Calu3 (cell line): ENCODE measurements at regions not wholly inside any gene's neighbourhood (a gene's known extent, or its start where the extent isn't known, plus 50 kb on each side); places are given as distances from the start of the nearest gene placed in this dataset.

Experiments
- BruUV-seq: library from RNA; stranded (reverse); fragments of 400-500 nt; replicated peaks from 2 replicates; lab custom pipeline; 2021; lab: Mats Ljungman, UMichigan
- CTCF ChIA-PET: fragments of 300-600 bp; sonication (Branson Sonifier 250); formaldehyde crosslinking; loops from one replicate; lab custom pipeline; 2022; ENCODE audit warnings: antibody characterized with exemption; lab: Charles Lee
- DNase-seq: peaks from one replicate; pipeline ENCODE4 v3.0.0; 2022
- H3K27ac Mint-ChIP-seq: one replicate; pipeline ENCODE4 v1.8.0; 2022; ENCODE audit warnings: mixed read lengths; ENCODE audit not compliant: unreplicated experiment
- H3K27me3 Mint-ChIP-seq: one replicate; pipeline ENCODE4 v1.8.0; 2022; ENCODE audit warnings: mixed read lengths; ENCODE audit not compliant: unreplicated experiment
- H3K36me3 Mint-ChIP-seq: one replicate; pipeline ENCODE4 v1.8.0; 2022; ENCODE audit warnings: mild to moderate bottlenecking, moderate library complexity, mixed read lengths; ENCODE audit not compliant: insufficient read depth, unreplicated experiment
- H3K4me1 Mint-ChIP-seq: one replicate; pipeline ENCODE4 v1.8.0; 2022; ENCODE audit warnings: mild to moderate bottlenecking, low read depth, mixed read lengths; ENCODE audit not compliant: unreplicated experiment
- H3K4me3 Mint-ChIP-seq: one replicate; pipeline ENCODE4 v1.8.0; 2022; ENCODE audit warnings: mild to moderate bottlenecking, low read depth, moderate library complexity, mixed read lengths; ENCODE audit not compliant: unreplicated experiment
- H3K9me3 Mint-ChIP-seq: one replicate; pipeline ENCODE4 v1.8.0; 2022; ENCODE audit warnings: low read depth, mixed read lengths; ENCODE audit not compliant: unreplicated experiment
- intact Hi-C: fragments of 100-400 bp; cut with micrococcal nuclease; formaldehyde crosslinking; loops from one replicate; pipeline ENCODE4 v1.10.0; 2022; ENCODE audit not compliant: unreplicated experiment
- TF ChIP-seq, protein P1 (sequence below): fragments of 200-600 bp; IDR thresholded peaks from one replicate; pipeline ENCODE4 v1.8.0; 2022; ENCODE audit warnings: antibody characterized with exemption; ENCODE audit not compliant: unreplicated experiment

DNA sequence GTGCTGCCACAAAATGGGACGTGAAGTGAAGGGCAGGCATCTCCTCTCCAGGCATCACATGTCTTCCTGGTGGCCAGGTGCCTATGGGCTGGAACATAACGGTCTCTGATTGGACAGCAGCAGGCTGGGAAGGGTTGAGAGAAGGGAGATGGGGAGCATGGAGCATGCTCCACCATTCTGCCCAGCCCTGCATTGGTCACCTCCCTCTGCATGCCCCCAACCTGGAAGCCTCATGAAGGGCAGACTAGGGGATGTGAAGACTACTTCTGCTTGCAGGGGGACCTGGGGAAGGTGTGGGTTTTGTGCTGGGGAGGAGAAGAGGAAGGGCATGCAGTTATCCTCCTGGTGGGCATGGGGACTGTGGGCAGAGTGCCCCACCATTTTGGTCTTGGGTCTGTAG, 782.2 kb downstream of the TBC1D22A start:
- H3K4me3 Mint-ChIP-seq = no peak overlapping the region
- intact Hi-C loops = no loop called here
- H3K4me1 Mint-ChIP-seq = no peaks in the 10 kb centered on the region
- no peak for DNase-seq
- CTCF ChIA-PET = interaction anchor here (0.6 kb wide), 1 partner anchor 729 kb away, joined by 4 read pairs; no protein-coding TSS in a partner anchor
- H3K36me3 Mint-ChIP-seq = no peaks in the 10 kb centered on the region
- H3K27me3 Mint-ChIP-seq = no peaks in the 10 kb centered on the region
- TF ChIP-seq, protein P1, sequence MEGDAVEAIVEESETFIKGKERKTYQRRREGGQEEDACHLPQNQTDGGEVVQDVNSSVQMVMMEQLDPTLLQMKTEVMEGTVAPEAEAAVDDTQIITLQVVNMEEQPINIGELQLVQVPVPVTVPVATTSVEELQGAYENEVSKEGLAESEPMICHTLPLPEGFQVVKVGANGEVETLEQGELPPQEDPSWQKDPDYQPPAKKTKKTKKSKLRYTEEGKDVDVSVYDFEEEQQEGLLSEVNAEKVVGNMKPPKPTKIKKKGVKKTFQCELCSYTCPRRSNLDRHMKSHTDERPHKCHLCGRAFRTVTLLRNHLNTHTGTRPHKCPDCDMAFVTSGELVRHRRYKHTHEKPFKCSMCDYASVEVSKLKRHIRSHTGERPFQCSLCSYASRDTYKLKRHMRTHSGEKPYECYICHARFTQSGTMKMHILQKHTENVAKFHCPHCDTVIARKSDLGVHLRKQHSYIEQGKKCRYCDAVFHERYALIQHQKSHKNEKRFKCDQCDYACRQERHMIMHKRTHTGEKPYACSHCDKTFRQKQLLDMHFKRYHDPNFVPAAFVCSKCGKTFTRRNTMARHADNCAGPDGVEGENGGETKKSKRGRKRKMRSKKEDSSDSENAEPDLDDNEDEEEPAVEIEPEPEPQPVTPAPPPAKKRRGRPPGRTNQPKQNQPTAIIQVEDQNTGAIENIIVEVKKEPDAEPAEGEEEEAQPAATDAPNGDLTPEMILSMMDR = no peak
- H3K9me3 Mint-ChIP-seq = peaks cover 23% of the 10 kb centered on the region
- no peak overlapping the region for H3K27ac Mint-ChIP-seq
- BruUV-seq = no TSS peak

DNA sequence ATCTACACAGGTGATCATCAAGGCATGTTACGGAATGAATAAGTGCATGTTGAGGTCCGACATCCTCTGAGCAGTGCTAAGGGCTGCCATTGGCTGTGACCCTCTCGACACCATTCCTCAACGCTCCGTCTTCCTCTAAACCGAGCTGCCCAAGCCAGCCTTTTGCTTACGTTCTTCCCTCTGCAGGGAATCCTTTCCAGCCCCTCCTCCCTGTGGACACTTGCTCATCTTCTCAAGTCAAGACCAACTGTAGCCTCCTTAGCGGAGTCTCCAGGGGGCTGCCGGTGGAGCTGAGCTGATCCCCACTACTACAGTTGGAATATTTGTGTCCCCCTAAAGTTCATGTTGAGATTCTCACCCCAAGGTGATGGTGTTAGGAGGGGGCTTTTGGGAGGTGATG, 781.0 kb downstream of the TBC1D22A start:
- H3K36me3 Mint-ChIP-seq = no peaks in the 10 kb centered on the region
- no peak for DNase-seq
- peaks cover 29% of the 10 kb centered on the region for H3K9me3 Mint-ChIP-seq
- TF ChIP-seq, protein P1 = no peak
- intact Hi-C loops = no loop called here
- no peak overlapping the region for H3K4me3 Mint-ChIP-seq
- H3K27me3 Mint-ChIP-seq = no peaks in the 10 kb centered on the region
- H3K4me1 Mint-ChIP-seq = no peaks in the 10 kb centered on the region
- CTCF ChIA-PET = no interaction called here
- no peak overlapping the region for H3K27ac Mint-ChIP-seq
- no TSS peak for BruUV-seq

DNA sequence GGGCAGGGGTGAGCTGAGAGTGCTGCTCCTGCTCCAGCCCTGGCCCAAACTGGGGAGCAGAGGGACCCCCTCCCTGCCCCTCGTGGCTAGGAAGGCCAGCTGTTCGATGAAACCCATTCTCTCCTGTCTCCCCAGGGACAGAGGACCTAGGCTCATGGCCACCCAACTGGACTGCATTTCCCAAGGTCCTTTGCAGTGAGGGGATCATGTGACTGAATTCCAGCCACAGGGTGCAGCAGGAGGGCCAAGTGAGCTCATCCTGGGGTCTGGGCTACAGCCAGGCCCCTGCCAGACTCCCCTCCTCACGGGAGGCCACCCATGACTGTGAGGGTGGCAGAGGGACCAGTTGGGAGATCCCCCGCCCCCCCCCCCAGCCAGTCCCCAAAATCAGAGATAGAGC, 777.6 kb downstream of the TBC1D22A start:
- Mint-ChIP-seq H3K27me3 (no peaks in the 10 kb centered on the region), H3K4me3 (no peak overlapping the region), H3K4me1 (no peaks in the 10 kb centered on the region), H3K27ac (no peak overlapping the region), H3K36me3 (no peaks in the 10 kb centered on the region), H3K9me3 (peaks cover 28% of the 10 kb centered on the region)
- CTCF ChIA-PET = no interaction called here
- intact Hi-C loops = no loop called here
- no TSS peak for BruUV-seq
- TF ChIP-seq, protein P1 = no peak
- DNase-seq = no peak

DNA sequence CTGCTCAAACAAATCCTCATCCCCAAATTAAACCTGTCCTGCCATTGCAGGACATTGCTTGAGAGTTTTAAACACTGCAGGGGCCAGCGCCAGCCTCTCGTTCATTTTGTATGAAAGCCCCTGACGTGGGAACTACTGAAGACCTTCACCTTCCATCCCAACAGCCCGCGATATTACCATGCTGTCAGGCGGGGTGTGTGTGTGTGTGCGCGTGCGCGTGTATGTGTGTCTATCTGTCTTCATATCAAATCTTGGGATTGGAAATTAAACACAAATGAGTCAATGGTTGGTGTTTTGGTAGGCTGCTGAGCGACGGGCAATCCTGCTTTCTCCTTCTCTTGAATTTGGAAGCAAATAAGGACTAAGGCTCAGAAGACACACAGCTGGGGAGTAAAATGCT, 776.9 kb downstream of the TBC1D22A start:
- CTCF ChIA-PET = no interaction called here
- Mint-ChIP-seq H3K36me3 (no peaks in the 10 kb centered on the region), H3K27ac (no peak overlapping the region), H3K27me3 (no peaks in the 10 kb centered on the region), H3K4me3 (no peak overlapping the region), H3K4me1 (no peaks in the 10 kb centered on the region), H3K9me3 (peaks cover 27% of the 10 kb centered on the region)
- no TSS peak for BruUV-seq
- DNase-seq = no peak
- TF ChIP-seq, protein P1 = no peak
- intact Hi-C loops = no loop called here
